ENCODE measurements at regions not wholly inside any gene's neighbourhood (a gene's known extent, or its start where the extent isn't known, plus 50 kb on each side); places are given as distances from the start of the nearest gene placed in this dataset.
"Not testable (repeated sequence)": the region's sequence is repeated elsewhere in the genome, so short reads cannot be mapped to it uniquely, and the experiment has no call there.

DNA sequence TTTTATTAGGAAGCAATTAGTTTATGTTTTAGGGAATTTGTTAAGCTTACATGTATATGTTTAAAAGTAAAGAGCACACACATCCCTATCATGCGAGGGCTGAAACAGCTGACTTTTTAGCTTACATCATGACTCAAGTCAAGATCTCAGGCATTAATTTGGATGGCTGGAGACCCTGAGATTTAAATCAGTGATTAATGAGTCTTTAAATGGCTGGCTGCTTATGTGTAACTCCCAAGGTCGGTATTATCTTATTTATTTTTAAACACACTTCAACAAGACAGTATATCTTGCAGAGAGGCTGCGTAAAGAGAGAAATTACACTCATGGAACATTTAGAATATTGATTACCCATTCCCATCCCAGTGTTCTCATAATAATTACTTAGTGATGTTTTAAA is 169.4 kb downstream of the KBTBD8 start:
- H3K27me3 ChIP-seq (ENCODE audit: insufficient read depth, low read length, poor library complexity, severe bottlenecking) = no peaks in the 10 kb centered on the region
- TF ChIP-seq EZH2phosphoT487 (IDR thresholded peaks at IDR 0.05; ENCODE audit: borderline replicate concordance) = no peak
- TF ChIP-seq, protein P1, sequence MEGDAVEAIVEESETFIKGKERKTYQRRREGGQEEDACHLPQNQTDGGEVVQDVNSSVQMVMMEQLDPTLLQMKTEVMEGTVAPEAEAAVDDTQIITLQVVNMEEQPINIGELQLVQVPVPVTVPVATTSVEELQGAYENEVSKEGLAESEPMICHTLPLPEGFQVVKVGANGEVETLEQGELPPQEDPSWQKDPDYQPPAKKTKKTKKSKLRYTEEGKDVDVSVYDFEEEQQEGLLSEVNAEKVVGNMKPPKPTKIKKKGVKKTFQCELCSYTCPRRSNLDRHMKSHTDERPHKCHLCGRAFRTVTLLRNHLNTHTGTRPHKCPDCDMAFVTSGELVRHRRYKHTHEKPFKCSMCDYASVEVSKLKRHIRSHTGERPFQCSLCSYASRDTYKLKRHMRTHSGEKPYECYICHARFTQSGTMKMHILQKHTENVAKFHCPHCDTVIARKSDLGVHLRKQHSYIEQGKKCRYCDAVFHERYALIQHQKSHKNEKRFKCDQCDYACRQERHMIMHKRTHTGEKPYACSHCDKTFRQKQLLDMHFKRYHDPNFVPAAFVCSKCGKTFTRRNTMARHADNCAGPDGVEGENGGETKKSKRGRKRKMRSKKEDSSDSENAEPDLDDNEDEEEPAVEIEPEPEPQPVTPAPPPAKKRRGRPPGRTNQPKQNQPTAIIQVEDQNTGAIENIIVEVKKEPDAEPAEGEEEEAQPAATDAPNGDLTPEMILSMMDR (conservative IDR thresholded peaks at IDR 0.05; ENCODE audit: low read length) = no peak
- H3K36me3 ChIP-seq (ENCODE audit: insufficient read depth, low read length) = no peaks in the 10 kb centered on the region
- H3K4me2 ChIP-seq (ENCODE audit: low read depth, low read length, poor library complexity, severe bottlenecking) = no peak overlapping the region
- no peak overlapping the region for H2AFZ ChIP-seq (ENCODE audit: low read length)
- H3K9me2 ChIP-seq (replicated peaks; ENCODE audit: low read depth, low read length) = no peaks in the 10 kb centered on the region
- no peak overlapping the region for H3K4me3 ChIP-seq (ENCODE audit: low read length, poor library complexity, severe bottlenecking)
- H3K9ac ChIP-seq (ENCODE audit: low read depth, low read length, poor library complexity, severe bottlenecking) = no peak overlapping the region
- no peaks in the 10 kb centered on the region for H4K20me1 ChIP-seq (ENCODE audit: insufficient read depth, low read length, poor library complexity, severe bottlenecking)
- no peaks in the 10 kb centered on the region for H3F3A ChIP-seq (ENCODE audit: low read depth)
- H3K4me1 ChIP-seq (ENCODE audit: insufficient read depth, low read length, poor library complexity, severe bottlenecking) = no peaks in the 10 kb centered on the region
- no peaks in the 10 kb centered on the region for H3K9me3 ChIP-seq (ENCODE audit: insufficient read depth, low read depth, low read length)
- no peaks in the 10 kb centered on the region for H3K79me2 ChIP-seq (ENCODE audit: insufficient read depth, low read length)

DNA sequence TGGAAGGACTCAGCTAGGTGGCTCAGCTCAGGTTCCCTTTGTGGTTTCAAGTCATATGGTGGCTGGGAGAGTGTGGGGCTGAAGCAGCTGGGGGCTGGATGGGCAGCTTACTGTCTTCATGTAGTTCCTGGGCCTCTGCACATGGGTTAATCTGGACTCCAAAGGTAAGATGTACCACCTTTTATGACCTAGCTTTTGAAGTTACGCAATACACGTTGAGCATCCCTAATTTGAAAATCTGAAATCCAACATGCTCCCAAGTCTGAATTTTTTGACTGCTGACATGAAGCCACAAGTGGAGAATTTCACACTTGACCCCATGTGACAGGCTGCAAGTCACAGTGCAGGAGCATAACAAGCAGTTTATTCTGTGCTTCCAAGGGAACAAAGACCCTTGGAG is 173.7 kb downstream of the KBTBD8 start:
- no peak overlapping the region for H3K9ac ChIP-seq (ENCODE audit: low read depth, low read length, poor library complexity, severe bottlenecking)
- H3K4me2 ChIP-seq (ENCODE audit: low read depth, low read length, poor library complexity, severe bottlenecking) = no peak overlapping the region
- H3K4me3 ChIP-seq (ENCODE audit: low read length, poor library complexity, severe bottlenecking) = no peak overlapping the region
- no peaks in the 10 kb centered on the region for H3F3A ChIP-seq (ENCODE audit: low read depth)
- no peaks in the 10 kb centered on the region for H3K79me2 ChIP-seq (ENCODE audit: insufficient read depth, low read length)
- TF ChIP-seq, protein P1 (conservative IDR thresholded peaks at IDR 0.05; ENCODE audit: low read length) = no peak
- TF ChIP-seq EZH2phosphoT487 (IDR thresholded peaks at IDR 0.05; ENCODE audit: borderline replicate concordance) = no peak
- H3K9me3 ChIP-seq (ENCODE audit: insufficient read depth, low read depth, low read length) = no peaks in the 10 kb centered on the region
- no peak overlapping the region for H2AFZ ChIP-seq (ENCODE audit: low read length)
- H3K9me2 ChIP-seq (replicated peaks; ENCODE audit: low read depth, low read length) = no peaks in the 10 kb centered on the region
- H3K27me3 ChIP-seq (ENCODE audit: insufficient read depth, low read length, poor library complexity, severe bottlenecking) = no peaks in the 10 kb centered on the region
- H4K20me1 ChIP-seq (ENCODE audit: insufficient read depth, low read length, poor library complexity, severe bottlenecking) = no peaks in the 10 kb centered on the region
- H3K36me3 ChIP-seq (ENCODE audit: insufficient read depth, low read length) = no peaks in the 10 kb centered on the region
- no peaks in the 10 kb centered on the region for H3K4me1 ChIP-seq (ENCODE audit: insufficient read depth, low read length, poor library complexity, severe bottlenecking)

DNA sequence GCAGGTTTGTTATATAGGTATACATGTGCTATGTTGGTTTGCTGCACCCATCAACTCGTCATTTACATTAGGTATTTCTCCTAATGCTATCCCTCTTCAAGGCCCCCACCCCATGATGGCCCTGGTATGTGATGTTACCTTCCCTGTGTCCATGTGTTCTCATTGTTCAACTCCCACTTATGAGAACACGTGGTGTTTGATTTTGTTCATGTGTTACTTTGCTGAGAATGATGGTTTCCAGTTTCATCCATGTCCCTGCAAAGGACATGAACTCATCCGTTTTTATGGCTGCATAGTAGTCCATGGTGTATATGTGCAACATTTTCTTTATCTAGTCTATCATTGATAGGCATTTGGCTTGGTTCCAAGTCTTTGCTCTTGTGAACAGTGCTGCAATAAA is 175.0 kb downstream of the KBTBD8 start:
- not testable (repeated sequence) for H3K9me3 ChIP-seq (ENCODE audit: insufficient read depth, low read depth, low read length); H3K4me3 ChIP-seq (ENCODE audit: low read length, poor library complexity, severe bottlenecking); H3K4me2 ChIP-seq (ENCODE audit: low read depth, low read length, poor library complexity, severe bottlenecking); H3K9me2 ChIP-seq (replicated peaks; ENCODE audit: low read depth, low read length); H3F3A ChIP-seq (ENCODE audit: low read depth); H2AFZ ChIP-seq (ENCODE audit: low read length); H3K4me1 ChIP-seq (ENCODE audit: insufficient read depth, low read length, poor library complexity, severe bottlenecking); H3K79me2 ChIP-seq (ENCODE audit: insufficient read depth, low read length); H3K36me3 ChIP-seq (ENCODE audit: insufficient read depth, low read length); H3K9ac ChIP-seq (ENCODE audit: low read depth, low read length, poor library complexity, severe bottlenecking); H4K20me1 ChIP-seq (ENCODE audit: insufficient read depth, low read length, poor library complexity, severe bottlenecking); H3K27me3 ChIP-seq (ENCODE audit: insufficient read depth, low read length, poor library complexity, severe bottlenecking)

DNA sequence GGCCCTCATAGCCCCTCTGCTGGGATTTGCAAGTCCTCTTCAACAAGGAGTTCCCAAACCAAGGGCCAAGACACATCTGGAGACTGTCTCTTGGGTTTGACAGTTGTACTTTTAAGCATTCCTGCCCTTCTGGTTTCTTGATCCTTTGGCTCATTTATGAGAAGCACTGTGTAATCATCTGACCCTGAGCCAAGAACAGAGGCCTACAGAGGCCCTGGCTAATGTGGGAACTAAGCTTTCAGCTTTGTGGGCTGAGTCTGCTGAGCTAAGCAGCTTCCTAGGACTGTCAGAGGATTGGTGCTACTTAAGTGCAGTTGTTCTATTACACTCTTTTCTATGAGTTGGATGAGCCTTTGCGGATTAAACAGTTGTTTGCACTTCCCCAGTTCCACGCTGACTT is 178.3 kb downstream of the KBTBD8 start:
- Histone ChIP-seq H3K4me3 (ENCODE audit: low read length, poor library complexity, severe bottlenecking) (no peak overlapping the region), H3K27me3 (ENCODE audit: insufficient read depth, low read length, poor library complexity, severe bottlenecking) (no peaks in the 10 kb centered on the region), H3K36me3 (ENCODE audit: insufficient read depth, low read length) (no peaks in the 10 kb centered on the region), H3K9me2 (replicated peaks; ENCODE audit: low read depth, low read length) (no peaks in the 10 kb centered on the region), H3K9me3 (ENCODE audit: insufficient read depth, low read depth, low read length) (no peaks in the 10 kb centered on the region), H3K79me2 (ENCODE audit: insufficient read depth, low read length) (no peaks in the 10 kb centered on the region), H4K20me1 (ENCODE audit: insufficient read depth, low read length, poor library complexity, severe bottlenecking) (no peaks in the 10 kb centered on the region), H3K4me2 (ENCODE audit: low read depth, low read length, poor library complexity, severe bottlenecking) (no peak overlapping the region), H3K4me1 (ENCODE audit: insufficient read depth, low read length, poor library complexity, severe bottlenecking) (no peaks in the 10 kb centered on the region), H2AFZ (ENCODE audit: low read length) (no peak overlapping the region), H3K9ac (ENCODE audit: low read depth, low read length, poor library complexity, severe bottlenecking) (no peak overlapping the region), H3F3A (ENCODE audit: low read depth) (no peaks in the 10 kb centered on the region)
- TF ChIP-seq EZH2phosphoT487 (IDR thresholded peaks at IDR 0.05; ENCODE audit: borderline replicate concordance) = no peak
- TF ChIP-seq, protein P1 (conservative IDR thresholded peaks at IDR 0.05; ENCODE audit: low read length) = no peak
